Astrocyte of the spinal cord (primary cell): ENCODE measurements at regions not wholly inside any gene's neighbourhood (a gene's known extent, or its start where the extent isn't known, plus 50 kb on each side); places are given as distances from the start of the nearest gene placed in this dataset.

ENCODE experiments used
- DNase-seq: peaks from one replicate; pipeline ENCODE4 v3.0.0; 2011; ENCODE audit warnings: low read depth, low spot score
- H3K4me3 ChIP-seq: 2 replicates; pipeline ENCODE4 v1.5.1; 2011; ENCODE audit warnings: low read depth, mild to moderate bottlenecking, low read length, moderate library complexity
- CTCF ChIP-seq: IDR thresholded peaks from 2 replicates; pipeline ENCODE4 v1.5.1; 2012; ENCODE audit warnings: low read depth, mild to moderate bottlenecking, low read length, inconsistent platforms
- in situ Hi-C: cut with HindIII; loops from 2 replicates; pipeline ENCODE4 v1.10.0; 2017; ENCODE audit warnings: low sequenced_read_pairs

GRCh38 chr11:116255321-116255953, 517.4 kb downstream of the BUD13 start:
- DNase-seq = no peak
- H3K4me3 ChIP-seq = no peak overlapping the region
- in situ Hi-C loops = no loop called here
- TF ChIP-seq CTCF = no peak

- TF ChIP-seq CTCF = no peak
- in situ Hi-C loops = no loop called here
These were observed 522.6 kb downstream of the BUD13 start for GRCh38 chr11:116250155-116250554.

GRCh38 chr11:116249561-116249960, 523.2 kb downstream of the BUD13 start:
- no peak overlapping the region for H3K4me3 ChIP-seq
- no peak for TF ChIP-seq CTCF
- DNase-seq = no peak
- in situ Hi-C loops = no loop called here

More at GRCh38 chr11:116250155-116250554, 522.6 kb downstream of the BUD13 start:
- H3K4me3 ChIP-seq = no peak overlapping the region
- no peak for DNase-seq

- in situ Hi-C loops = no loop called here
- DNase-seq = no peak
- TF ChIP-seq CTCF = no peak
- no peak overlapping the region for H3K4me3 ChIP-seq
These were observed 527.9 kb downstream of the BUD13 start for GRCh38 chr11:116244889-116245288.

GRCh38 chr11:116244439-116244838, 528.3 kb downstream of the BUD13 start:
- in situ Hi-C loops = no loop called here
- TF ChIP-seq CTCF = no peak
- DNase-seq = no peak
- no peak overlapping the region for H3K4me3 ChIP-seq

- in situ Hi-C loops = no loop called here
- no peak for TF ChIP-seq CTCF
- no peak overlapping the region for H3K4me3 ChIP-seq
- no peak for DNase-seq
These were observed 528.8 kb downstream of the BUD13 start for GRCh38 chr11:116243991-116244390.

- no peak for TF ChIP-seq CTCF
These were observed 530.8 kb downstream of the BUD13 start for GRCh38 chr11:116242006-116242405.

More at GRCh38 chr11:116242006-116242405, 530.8 kb downstream of the BUD13 start:
- in situ Hi-C loops = no loop called here
- no peak for DNase-seq
- no peak overlapping the region for H3K4me3 ChIP-seq
